Mucosa of gallbladder (tissue), 1 donor: ENCODE measurements at regions not wholly inside any gene's neighbourhood (a gene's known extent, or its start where the extent isn't known, plus 50 kb on each side); places are given as distances from the start of the nearest gene placed in this dataset.

Source experiments
- DNase-seq: peaks from one replicate; pipeline ENCODE4 v3.0.0-alpha.2; 2020; ENCODE audit warnings: low spot score
- donor health status: DM: no; HTN: no; CAD: no.

DNA sequence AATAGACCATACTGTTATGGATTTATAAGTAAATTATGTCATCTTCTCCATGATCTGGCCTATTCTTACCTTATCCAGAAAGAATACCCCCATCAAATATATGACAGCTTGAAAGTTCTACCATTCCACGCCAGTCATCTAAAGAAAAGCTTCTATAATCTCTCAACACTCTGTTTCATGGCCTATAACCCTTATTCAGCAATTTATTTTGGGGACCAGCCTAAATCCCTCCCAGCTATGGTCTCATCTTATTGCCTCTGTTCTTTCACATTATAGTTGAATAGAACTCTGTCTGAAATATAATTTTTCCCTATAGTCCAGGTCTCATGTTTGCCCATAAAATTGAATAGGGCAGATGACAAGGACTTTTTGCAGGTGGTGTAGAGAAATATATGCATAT lies 2387.6 kb upstream of the WWC1 start:
- no peak for DNase-seq

DNA sequence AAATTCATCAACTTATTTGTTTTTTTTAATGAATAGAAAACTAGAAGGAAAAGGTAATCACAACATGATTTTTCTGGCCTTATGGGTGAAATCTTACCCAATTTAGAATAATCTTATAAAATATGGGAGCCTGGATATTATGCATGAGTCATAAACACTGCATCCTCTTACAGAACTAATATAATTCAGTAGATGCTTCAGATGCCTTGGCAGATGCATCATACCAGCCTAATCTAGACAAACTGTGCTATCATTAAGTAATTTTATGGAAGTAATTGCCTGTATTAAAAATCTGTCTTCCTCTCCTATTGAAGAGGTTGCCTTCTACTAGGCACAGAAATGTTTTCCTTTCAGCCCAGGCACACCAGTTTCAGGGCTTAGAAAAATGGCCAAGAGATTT lies 2384.6 kb upstream of the WWC1 start:
- DNase-seq = no peak

DNA sequence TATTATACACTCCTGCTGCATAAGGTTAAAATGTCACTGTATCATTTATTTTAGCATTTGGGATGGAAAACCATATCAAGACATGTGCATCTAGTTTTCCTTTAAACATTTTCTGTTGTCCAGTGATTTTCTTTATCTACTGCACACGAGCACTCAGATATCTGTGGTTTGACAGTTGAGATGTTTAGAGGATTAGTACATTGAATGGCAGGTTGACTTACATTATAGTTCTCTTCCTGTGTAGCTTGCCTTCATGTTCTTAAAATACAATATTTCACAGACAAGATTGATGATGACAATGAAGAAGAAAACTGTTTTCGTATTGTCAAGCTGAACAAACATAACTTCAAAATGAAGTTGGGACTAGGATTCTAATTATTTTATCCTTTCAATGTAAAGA lies 2378.4 kb upstream of the WWC1 start:
- DNase-seq = no peak

DNA sequence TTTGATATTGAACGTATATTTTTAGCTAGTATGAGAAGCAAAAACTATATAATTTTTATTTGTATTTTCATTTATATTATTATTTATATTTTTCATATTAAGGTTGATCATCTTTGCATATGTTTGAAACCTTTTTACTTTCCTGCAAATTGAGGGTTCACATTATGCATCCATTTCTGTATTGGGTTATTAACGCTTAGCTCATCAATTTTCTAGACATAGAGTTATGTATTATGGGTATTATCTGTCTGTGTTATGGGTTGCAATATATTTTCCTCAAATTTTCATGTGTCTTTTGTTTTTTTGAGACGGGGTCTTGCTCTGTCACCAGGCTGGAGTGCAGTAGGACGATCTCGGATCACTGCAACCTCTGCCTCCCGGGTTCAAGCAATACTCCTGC lies 2377.0 kb upstream of the WWC1 start:
- DNase-seq = no peak

DNA sequence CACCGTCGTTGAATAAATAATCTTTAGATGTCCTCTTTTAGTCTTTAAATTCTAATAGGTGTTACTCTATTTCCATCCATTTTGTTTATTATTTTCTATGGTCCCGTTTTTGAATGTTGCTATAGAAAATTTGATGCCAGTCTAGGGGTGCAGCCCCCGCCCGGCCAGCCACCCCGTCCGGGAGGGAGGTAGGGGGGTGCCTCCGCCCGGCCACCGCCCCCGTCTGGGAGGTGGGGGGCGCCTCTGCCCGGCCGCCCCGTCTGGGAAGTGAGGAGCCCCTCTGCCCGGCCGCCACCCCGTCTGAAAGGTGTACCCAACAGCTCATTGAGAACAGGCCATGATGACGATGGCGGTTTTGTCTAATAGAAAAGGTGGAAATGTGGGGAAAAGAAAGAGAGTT lies 2372.2 kb upstream of the WWC1 start:
- no peak for DNase-seq

DNA sequence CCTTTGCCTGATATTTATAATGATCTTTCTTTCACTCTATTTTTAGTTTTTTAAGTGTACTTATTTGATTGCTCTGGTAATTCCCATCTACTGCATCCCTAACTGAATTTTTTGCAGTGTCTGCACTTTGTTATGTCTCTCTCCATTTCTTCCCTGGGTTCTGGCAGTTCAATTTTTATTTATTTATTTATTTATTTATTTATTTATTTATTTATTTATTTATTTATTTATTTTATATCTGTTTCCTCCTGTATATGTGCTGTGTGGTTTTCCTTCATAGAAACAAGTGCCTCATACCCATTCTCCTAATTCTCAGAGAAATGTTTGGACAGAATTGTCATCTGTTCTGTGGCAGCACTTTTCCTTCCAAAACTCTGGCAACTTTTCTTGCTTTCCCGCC lies 2370.8 kb upstream of the WWC1 start:
- DNase-seq = no peak

DNA sequence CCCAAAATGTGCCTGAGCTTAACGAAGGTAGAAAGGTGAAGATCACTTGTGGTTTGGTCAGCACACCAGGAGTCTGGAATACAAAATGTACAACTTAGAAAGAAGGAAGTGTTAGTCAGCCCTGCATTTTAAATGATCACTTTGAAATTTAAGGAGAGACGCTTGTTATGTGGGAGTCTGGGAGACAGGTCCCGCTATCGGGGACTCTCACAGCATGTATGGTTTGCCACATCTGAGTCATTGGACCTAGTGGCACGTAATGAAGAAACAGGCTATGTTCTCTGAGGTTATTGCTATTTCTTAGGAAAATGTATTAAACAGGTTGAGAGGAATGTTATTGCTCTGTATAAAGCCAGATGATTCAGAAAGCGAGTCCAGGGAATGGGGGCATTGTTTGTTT lies 2362.5 kb upstream of the WWC1 start:
- DNase-seq = no peak

DNA sequence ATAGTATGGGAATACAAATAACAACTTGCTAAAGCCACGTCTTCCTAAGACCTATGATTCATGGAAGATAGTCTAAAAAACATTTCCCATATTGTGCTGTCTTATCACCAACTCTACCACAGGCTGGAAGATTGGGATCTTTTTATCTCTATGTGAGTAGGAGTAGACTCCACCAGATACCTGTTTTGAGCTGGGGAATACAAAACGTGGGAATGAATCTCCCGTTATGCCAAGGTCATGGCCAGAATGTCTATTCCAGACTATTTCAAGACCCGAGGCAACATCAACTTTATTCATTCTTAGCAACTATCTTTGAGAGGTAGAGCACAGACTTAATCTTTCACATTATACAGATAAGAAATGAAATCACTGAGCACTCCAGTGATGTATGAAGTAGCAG lies 2350.9 kb upstream of the WWC1 start:
- no peak for DNase-seq

DNA sequence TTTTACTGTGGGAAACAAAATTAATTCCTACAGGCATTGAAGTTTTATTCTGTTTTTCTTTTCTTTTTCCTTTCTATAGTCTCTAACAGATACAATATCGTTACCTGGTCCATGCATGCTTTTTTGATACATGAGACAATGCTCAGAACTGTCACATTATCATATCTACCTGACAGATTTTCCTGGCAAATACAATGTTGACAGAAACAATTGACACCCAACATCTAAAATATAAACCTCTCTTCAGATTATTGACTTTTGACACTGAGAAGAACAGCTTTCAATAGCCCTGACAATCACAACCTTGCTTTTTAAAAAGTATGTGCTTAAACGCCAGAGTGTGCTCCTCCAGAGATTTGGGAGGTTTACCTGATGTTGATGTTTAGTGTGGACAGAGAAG lies 2334.6 kb upstream of the WWC1 start:
- DNase-seq = no peak

DNA sequence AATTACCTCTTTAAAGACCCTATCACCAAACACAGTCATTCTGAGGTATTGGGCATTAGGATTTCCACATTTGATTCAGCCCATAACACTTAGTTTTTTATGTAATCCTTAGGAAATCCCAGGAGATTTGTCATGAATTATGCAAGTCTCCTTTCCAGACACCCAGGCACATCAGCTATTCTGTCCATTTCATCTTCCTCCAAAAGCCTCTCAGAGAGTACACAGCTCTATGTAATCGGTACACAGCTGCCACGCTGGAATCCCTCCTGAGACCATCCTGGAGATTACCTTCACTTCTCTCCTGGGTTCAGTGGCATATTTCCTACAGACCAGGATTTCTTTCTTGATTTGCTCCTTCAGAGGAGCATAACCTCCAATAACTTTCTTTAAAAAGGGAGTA lies 2309.8 kb upstream of the WWC1 start:
- DNase-seq = no peak

DNA sequence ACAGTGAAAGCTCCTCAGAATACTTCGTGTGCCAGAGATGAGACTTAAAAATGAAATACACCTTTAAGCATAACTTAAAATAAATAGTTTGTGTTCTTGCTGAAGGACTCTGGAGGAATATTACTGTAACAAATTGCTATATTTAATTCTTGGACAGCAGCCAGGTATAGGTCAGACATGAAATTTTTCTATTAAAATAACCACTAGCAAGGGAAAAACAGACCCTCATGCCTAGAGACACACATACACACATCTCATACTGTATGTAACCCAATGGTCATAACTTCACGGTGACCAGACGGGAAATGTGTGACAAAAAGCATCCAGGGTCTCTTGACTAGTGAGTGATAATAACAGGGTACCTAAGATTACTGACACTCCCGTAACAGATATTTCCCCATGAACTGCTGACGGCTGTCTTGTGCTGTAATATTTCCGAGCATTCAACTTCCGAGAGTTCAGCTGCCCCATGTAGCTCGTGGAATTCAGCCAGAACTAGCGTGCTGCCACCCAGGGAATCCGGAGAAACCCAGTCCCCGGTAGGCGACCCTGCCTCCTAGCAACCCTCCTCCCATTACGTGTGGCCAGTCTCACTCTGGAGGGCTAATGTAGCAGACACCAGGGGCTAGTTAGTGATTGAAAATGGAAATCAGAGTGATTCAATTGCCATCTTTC lies 2295.1 kb upstream of the WWC1 start:
- DNase-seq = no peak

DNA sequence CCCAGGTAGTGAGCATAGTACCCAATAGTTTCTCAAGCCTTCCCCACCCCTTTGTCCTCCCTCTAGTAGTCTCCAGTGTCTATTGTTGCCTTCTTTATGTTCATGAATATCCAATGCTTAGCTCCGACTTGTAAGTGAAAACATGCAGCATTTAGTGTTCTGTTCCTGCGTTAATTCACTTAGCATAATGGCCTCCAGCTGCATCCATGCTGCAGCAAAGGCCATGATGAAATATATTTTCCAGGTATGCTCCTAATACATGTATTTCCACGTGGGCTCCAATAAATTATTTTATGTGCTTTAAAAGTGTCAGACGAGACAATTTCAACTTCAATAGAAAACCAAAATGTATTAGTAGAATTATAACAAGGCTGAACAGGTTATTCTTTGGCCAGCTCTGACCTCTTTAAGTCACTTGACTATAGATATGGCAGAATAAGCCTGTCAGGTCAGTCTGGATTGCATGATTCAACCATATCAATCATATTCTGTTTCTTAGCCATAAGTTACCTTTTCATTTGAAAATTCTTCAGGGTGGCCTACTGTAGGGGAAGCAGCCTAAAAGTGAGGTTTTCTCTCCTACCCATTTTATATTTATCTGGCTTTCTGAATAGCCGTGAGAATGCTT lies 2291.6 kb upstream of the WWC1 start:
- no peak for DNase-seq

DNA sequence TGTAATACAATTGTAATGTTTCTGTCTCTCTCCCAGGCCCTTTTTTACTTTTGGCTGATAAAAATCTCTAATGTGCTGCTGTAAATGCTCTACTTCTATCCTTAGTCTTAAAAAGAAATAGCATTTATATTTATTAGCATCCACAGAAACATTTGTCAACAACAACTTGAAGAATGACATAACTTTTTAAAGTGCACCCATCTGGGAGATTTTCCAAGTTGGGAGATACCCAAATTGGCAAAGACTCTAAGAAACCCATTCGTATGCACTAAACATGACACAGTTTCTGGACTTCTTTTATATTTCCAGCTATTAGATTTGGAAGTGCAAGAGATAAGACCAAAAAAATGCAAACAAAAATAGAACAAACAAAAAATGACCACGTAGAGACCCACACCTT lies 2287.4 kb upstream of the WWC1 start:
- DNase-seq = no peak

DNA sequence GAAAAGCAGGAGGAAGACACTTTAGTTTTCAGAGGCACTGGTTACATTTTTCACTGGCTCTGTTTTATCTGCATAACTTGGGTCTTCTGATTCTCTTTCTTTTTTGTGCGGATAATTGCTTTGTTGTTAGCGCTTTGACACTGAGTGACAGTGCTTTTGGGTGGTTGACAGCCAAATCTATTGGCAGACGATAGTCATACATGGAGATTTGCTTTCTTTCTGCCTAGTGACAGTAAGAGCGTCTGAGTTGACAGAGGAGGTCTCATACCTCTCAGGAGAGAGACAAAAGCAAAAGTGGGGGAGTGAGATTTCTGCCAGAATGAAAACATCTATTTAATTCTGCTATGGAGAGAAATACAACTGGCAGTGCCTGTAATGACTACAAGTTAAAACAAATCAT lies 2278.0 kb upstream of the WWC1 start:
- no peak for DNase-seq

DNA sequence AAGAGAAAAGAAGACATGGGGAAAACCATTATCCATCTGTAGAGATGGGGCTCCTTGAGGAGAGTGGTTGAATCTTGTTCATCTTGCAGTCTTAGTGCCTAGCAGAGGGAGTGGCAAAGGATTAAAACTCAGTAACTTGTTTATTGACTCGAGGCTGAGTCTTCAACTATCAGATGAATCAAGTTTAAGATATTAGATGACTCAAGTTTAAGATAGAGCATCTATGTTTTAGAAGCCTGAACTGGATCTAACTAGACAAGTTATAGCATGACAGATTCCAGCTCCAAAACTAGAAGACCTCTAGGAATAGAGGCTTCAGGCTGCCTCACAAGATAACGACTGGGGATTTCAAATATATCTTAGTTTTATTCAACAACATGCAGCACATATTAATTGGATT lies 2277.2 kb upstream of the WWC1 start:
- DNase-seq = no peak

DNA sequence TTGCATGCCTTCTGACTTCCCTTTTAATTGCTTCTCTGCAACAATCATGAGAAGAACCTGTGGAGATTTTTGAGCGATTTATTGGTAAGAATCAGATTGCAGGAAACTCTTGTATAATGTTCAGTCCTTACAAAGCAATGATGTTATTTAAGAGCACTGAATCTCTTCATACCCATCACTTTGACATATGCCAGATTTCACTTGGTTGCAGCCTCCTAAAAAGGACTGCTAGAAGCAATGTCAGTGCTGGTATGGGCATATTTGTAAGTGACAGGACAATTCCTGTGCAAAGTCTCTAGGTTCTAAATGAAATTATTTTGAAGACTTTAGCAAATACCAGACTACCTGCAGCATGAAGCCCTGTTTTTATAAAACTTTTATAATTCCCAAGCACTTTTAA lies 2272.7 kb upstream of the WWC1 start:
- DNase-seq = no peak

DNA sequence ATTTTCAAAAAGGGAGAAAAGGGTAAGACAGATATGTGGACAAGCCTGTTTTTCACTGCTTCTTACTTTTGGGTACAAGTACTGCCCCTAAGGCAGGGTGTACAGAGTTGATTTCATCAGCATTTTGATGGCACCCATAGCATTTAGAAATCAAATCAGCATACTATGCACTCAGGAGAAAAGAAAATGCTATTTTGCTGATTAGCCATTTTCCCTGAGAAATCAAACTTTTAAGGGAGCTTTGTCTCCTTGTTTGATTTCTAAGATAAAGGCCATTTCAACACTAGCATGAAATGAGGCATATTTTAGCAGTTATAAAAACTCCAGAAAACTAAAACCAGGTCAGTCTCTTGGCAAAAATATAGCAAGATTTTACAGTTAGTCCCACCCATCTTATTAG lies 2269.4 kb upstream of the WWC1 start:
- DNase-seq = no peak

DNA sequence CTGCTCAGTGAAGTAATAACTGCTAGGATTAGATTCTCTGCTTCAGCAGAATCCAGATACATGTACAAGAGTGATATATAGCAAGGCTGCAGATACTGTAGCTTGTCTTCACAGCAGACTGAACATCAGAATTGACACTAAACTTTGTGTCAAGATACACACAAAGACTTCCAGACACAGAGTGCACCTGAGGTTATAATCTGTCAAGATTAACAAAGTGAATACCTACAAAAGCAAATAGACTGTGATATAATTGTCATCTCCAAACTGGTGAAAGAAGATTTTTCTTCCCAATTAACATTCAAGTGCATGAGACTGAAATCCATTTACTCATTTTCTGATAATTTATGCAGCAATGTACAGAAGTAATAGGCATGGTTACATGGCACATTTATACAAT lies 2266.5 kb upstream of the WWC1 start:
- no peak for DNase-seq

DNA sequence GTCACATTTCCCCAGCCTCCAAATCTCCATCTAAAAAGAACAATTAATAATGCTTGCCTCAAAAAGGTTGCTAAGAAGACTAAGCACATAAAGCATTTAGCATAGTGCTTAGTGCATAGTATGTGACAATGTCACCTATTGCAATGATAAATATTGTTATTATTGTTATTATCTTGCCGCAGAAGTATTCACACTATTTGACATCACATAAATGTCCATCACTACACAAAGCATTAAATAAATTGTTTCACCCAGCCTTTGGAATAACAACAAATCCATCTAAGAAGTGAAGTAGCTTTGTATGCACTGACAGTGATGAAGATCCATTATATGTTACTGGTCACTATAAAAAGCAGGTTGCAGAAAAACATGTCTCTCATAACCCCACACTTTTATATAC lies 2263.9 kb upstream of the WWC1 start:
- no peak for DNase-seq

DNA sequence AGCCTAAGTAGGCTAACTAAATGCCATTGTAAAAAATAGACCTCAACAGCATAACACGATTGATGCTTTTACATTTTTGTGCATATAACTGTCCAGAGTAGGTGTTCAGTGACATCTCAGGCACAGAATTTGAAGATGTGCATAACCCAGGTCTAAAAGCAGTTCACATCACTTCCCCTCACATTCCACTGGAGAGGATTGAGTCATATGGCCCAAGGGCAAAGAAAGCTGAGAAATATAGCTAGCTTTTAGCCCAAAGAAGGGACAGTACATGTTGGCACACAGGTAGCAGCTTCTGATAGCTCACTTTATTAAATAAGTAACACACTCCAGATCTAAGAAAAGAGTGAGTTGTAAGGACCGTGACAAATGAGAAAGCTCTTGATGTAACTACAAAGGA lies 2259.5 kb upstream of the WWC1 start:
- DNase-seq = no peak

DNA sequence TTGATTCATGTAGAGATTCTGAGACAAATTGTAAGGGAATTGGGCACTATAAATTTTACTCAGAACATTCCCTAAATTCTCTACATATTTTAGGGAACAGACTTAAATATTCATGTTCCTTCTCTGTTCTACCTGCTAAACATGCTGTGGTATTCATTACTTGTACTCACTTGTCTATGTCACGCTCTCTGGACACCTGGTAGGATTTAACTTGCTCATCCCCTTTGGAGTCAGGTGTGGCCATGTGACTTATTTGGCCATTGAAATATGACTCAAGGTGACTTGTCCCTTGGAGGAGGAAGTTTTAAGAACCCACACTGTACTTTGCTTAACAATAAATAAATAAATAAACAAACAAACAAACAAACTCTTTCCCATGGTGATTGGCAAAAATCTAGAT lies 2258.8 kb upstream of the WWC1 start:
- DNase-seq = no peak

DNA sequence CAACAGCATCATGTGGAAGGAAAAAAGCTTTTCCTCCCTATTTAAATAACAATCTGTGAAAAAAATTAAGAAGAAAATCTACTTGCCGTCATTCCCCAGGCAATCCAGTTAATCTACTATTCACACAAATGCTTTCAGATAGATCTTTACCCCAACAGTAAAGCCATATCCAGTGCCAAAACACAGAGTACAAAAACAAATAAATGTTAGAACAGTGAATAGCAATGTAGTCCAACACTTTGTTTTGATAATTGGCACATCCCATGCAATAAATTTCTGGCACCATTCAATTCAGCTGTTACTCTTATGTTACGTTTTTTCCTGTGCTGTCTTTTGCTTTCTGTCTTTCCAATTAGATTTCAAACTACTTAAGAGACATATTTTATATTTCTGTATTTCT lies 2245.5 kb upstream of the WWC1 start:
- DNase-seq = no peak

DNA sequence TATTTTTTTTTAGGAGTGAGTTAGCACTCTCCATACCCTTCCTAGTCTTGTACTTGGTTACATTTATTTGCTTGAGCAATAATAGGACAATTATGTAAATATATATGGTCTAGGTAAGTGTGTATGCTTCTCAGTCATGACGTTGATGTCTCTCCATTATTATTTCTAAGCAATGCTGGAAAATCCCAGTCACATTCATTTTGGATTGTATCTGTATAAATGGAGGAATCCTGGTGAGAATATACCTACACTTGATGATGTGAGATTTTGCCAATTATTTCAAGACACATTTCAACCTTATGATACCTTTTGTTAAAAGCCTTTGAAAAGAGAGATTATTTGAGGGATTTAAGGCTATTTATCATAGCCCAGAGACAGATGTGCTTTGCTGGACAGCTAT lies 2244.5 kb upstream of the WWC1 start:
- DNase-seq = no peak

DNA sequence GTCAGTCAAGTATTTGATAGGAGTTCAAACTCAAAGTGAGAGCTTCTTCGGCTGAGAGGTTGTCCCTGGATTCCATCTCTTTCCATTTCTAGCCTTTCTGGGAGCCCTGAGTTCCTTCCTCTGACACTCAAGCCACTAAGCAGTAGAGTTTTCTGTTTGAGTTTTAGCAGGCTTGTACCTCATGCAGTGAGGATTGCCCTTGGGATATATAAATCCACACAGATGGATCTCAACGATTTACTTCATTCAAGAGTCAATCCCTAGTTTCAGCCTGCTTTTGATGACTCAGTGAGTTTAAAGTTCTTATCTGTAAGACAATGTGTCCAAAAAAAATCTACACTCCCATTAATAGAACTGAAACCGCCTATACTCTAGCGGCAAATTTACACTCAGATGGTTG lies 2240.9 kb upstream of the WWC1 start:
- DNase-seq = no peak
